Sigmoid colon (tissue), 6 donors: ENCODE measurements at regions not wholly inside any gene's neighbourhood (a gene's known extent, or its start where the extent isn't known, plus 50 kb on each side); places are given as distances from the start of the nearest gene placed in this dataset.

Experiments
- DNase-seq: peaks from one replicate; pipeline ENCODE4 v3.0.0-alpha.2; 2019
- H3K27ac ChIP-seq, 4 donors: fragments of 200-600 bp; sonication (generic); one replicate each; pipeline ENCODE4 v1.5.1; 2016 to 2019; ENCODE audit warnings: mild to moderate bottlenecking in 1 of 4
- H3K27me3 ChIP-seq, 3 donors: fragments of 200-600 bp; sonication (generic); one replicate each; pipeline ENCODE4 v1.5.1; 2019; ENCODE audit warnings: mild to moderate bottlenecking in 1 of 3
- H3K36me3 ChIP-seq, 4 donors: fragments of 200-600 bp; sonication (generic); one replicate each; pipeline ENCODE4 v1.5.1; 2016 to 2019
- H3K4me1 ChIP-seq, 4 donors: fragments of 200-600 bp; sonication (generic); one replicate each; pipeline ENCODE4 v1.5.1; 2017 to 2019
- H3K4me3 ChIP-seq, 4 donors: fragments of 200-600 bp; sonication (generic); one replicate each; pipeline ENCODE4 v1.5.1; 2017 to 2019; ENCODE audit warnings: mild to moderate bottlenecking in 2 of 4, moderate library complexity in 1 of 4
- H3K9me3 ChIP-seq, 4 donors: fragments of 200-600 bp in 3 of 4; sonication (generic) in 3 of 4; one replicate each; pipeline versions ENCODE4 v1.5.1 to v1.6.1; 2013 to 2019
- EP300 ChIP-seq, 4 donors: sonication (generic); formaldehyde crosslinking; IDR thresholded peaks; one replicate each; pipeline ENCODE4 v1.6.1; 2017; ENCODE audit warnings: antibody characterized with exemption in 4 of 4
- POLR2A ChIP-seq, 2 donors: fragments of 450-650 bp; IDR thresholded peaks; one replicate each; pipeline ENCODE4 v1.6.1; 2016; ENCODE audit warnings: antibody characterized with exemption in 2 of 2, mild to moderate bottlenecking in 2 of 2, moderate library complexity in 2 of 2
- POLR2AphosphoS5 ChIP-seq, 4 donors: sonication (generic); formaldehyde crosslinking; IDR thresholded peaks; one replicate each; pipeline ENCODE4 v1.6.1; 2017; ENCODE audit warnings: antibody characterized with exemption in 4 of 4
- WGBS, 2 donors: extraction: QIAGEN DNeasy Blood & Tissue Kit; methylation state at CpG; one replicate each; pipeline ENCODE4 v1.1.7; 2013; 5-methylcytosine and 5-hydroxymethylcytosine counted together
- intact Hi-C: fragments of 100-400 bp; cut with DNase I; formaldehyde crosslinking; loops from one replicate; pipeline ENCODE4 v1.15.1; 2023
- TF ChIP-seq, protein P1 (sequence below), 4 experiments: fragments of 450-650 bp in 3 of 4; fragments of 200-600 bp in 1 of 4; IDR thresholded peaks; one replicate each; pipeline ENCODE4 v1.5.1; 2016 to 2019; ENCODE audit warnings: antibody characterized with exemption in 4 of 4, mild to moderate bottlenecking in 3 of 4, moderate library complexity in 2 of 4
- donor health status: healthy with polysubstance abuse.
- donor health status: healthy.

DNA sequence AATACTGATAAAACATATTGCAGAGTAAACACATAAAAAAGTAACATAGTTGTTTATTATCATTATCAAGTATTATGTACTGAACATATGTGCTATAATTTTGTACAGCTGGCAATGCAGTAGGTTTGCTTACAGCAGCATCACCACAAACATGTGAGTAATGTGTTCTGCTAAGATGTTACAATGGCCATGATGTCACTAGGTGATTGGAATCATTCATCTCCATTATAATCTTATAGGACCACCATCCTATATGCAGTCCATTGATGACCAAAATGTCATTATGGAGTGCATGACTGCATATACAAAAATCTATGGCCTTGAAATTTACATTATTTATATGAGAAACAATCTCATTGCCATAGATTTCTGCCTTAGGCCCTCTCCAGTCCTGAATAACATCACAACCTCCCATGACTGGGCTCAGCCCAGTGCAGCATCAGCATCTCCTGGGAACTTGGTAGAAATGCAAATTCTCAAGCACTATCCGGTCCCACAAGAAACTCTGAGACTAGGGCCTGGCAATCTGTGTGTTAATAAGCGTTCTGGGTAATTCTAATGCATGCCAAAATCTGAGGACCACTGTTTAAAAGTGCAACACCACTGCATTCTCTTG lies 352.0 kb upstream of the MARCKS start:
- 94 to 98% methylated on average over 2 of the region's 2 CpGs for WGBS, 2 donors
- Histone ChIP-seq H3K9me3 (no peaks in the 10 kb centered on the region), H3K36me3 (no peaks in the 10 kb centered on the region), H3K27ac (no peak overlapping the region), H3K4me1 (no peaks in the 10 kb centered on the region), H3K27me3 (no peaks in the 10 kb centered on the region), H3K4me3 (no peak overlapping the region)
- TF ChIP-seq POLR2A (IDR thresholded peaks at IDR 0.05), result no peak
- TF ChIP-seq EP300 (IDR thresholded peaks at IDR 0.05), result no peak
- TF ChIP-seq, protein P1, sequence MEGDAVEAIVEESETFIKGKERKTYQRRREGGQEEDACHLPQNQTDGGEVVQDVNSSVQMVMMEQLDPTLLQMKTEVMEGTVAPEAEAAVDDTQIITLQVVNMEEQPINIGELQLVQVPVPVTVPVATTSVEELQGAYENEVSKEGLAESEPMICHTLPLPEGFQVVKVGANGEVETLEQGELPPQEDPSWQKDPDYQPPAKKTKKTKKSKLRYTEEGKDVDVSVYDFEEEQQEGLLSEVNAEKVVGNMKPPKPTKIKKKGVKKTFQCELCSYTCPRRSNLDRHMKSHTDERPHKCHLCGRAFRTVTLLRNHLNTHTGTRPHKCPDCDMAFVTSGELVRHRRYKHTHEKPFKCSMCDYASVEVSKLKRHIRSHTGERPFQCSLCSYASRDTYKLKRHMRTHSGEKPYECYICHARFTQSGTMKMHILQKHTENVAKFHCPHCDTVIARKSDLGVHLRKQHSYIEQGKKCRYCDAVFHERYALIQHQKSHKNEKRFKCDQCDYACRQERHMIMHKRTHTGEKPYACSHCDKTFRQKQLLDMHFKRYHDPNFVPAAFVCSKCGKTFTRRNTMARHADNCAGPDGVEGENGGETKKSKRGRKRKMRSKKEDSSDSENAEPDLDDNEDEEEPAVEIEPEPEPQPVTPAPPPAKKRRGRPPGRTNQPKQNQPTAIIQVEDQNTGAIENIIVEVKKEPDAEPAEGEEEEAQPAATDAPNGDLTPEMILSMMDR (IDR thresholded peaks at IDR 0.05), result no peak
- no peak for TF ChIP-seq POLR2AphosphoS5 (IDR thresholded peaks at IDR 0.05)
- DNase-seq, result no peak
- intact Hi-C loops, result no loop called here

DNA sequence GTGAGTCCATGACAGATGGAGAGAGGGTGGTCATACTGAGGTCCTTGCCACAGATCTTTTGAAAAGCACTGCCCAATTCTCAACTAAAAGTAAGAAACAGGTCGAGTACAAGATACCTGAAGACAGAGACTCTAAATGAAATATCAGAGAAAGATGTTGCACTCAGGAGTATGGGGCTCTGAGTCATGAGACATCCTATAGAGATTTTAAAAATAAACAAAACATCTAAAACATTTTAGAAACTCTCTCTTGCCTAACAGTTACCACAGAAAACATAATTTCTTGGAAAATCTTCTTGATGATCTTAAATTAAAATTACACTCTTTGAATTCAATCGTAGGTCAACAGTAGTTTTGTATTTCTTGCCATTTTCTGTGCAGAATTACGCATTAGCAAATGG lies 348.9 kb upstream of the MARCKS start:
- Histone ChIP-seq H3K27me3 (no peaks in the 10 kb centered on the region), H3K27ac (no peak overlapping the region), H3K4me3 (no peak overlapping the region), H3K36me3 (no peaks in the 10 kb centered on the region), H3K4me1 (no peaks in the 10 kb centered on the region), H3K9me3 (no peaks in the 10 kb centered on the region)
- TF ChIP-seq EP300 (IDR thresholded peaks at IDR 0.05) (no peak), POLR2A (IDR thresholded peaks at IDR 0.05) (no peak), POLR2AphosphoS5 (IDR thresholded peaks at IDR 0.05) (no peak)
- TF ChIP-seq, protein P1 (IDR thresholded peaks at IDR 0.05), result no peak
- 84 to 86% methylated on average over 3 of the region's 3 CpGs for WGBS, 2 donors
- intact Hi-C loops, result no loop called here
- no peak for DNase-seq

DNA sequence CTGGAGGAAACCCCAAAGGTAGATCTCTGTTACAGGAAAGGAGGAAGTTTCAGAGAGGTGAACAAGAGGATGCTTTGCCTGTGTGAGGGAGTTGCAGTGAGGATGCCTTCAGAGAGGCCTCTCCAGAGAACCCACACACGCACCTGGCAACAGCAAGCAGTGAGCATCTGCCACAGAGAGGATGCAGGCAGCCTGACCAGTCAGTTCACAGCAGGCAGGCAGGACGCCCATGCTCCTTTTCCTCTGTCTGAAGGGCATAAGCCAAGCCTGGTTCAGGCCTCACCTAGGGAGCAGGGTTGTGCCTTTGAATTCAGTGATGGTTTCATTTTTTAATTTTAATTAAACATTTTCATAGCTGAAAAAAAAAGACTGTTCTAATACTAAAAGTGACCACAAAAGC lies 346.0 kb upstream of the MARCKS start:
- no peak overlapping the region for H3K4me3 ChIP-seq
- no peaks in the 10 kb centered on the region for H3K27me3 ChIP-seq
- no peak for TF ChIP-seq POLR2A (IDR thresholded peaks at IDR 0.05)
- TF ChIP-seq, protein P1 (IDR thresholded peaks at IDR 0.05), result no peak
- no peak overlapping the region for H3K27ac ChIP-seq
- no peaks in the 10 kb centered on the region for H3K4me1 ChIP-seq
- DNase-seq, result no peak
- H3K9me3 ChIP-seq, result no peaks in the 10 kb centered on the region
- no peaks in the 10 kb centered on the region for H3K36me3 ChIP-seq
- intact Hi-C loops, result no loop called here
- 91 to 92% methylated on average over 2 of the region's 2 CpGs for WGBS, 2 donors

DNA sequence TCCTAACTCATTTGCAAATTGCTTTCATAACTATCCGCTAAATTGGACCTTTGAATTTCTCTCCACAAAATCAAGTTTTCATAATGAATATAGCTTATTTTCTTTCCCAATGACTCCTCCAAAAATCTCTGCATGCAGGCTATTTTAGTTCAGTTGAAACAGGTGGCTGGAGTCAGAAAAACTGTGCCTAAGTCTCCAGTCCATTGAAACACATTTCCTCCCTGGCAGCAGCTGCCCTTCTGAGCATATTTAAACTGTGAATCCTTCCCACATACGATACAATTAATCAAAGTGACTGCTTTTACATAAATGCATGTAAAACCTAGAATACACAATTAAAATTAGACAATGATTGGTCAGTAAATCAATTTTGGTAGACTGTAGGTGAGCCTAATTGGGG lies 344.6 kb upstream of the MARCKS start:
- no peak for TF ChIP-seq POLR2A (IDR thresholded peaks at IDR 0.05)
- no peak for TF ChIP-seq POLR2AphosphoS5 (IDR thresholded peaks at IDR 0.05)
- no peak for TF ChIP-seq EP300 (IDR thresholded peaks at IDR 0.05)
- TF ChIP-seq, protein P1 (IDR thresholded peaks at IDR 0.05), result no peak
- no peaks in the 10 kb centered on the region for H3K27me3 ChIP-seq
- WGBS, 2 donors, result 91 to 93% methylated on average over 2 of the region's 2 CpGs
- H3K27ac ChIP-seq, result no peak overlapping the region
- DNase-seq, result no peak
- H3K9me3 ChIP-seq, result no peaks in the 10 kb centered on the region
- no peaks in the 10 kb centered on the region for H3K4me1 ChIP-seq
- no peaks in the 10 kb centered on the region for H3K36me3 ChIP-seq
- intact Hi-C loops, result no loop called here
- H3K4me3 ChIP-seq, result no peak overlapping the region

DNA sequence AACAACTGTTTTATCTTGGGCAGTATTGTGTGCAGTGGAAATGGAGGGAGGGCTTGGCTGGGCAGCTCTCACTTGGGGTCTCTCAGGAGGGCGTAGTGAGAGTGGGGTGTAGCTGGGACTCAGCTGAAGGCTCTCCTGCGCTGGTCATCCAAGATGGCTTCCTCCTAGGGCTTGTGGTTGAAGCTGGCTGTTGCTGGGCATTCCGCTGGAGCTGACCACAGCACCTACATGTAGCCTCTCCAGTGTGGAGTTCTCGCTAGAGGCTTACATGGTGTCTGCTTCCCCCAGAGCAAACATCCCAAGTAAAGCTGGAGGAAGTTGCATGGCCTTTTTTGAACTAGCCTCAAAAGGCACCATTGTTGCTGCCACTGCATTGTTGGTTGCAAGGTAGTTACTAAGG lies 344.1 kb upstream of the MARCKS start:
- intact Hi-C loops, result no loop called here
- Histone ChIP-seq H3K27ac (no peak overlapping the region), H3K9me3 (no peaks in the 10 kb centered on the region), H3K4me3 (no peak overlapping the region), H3K27me3 (no peaks in the 10 kb centered on the region), H3K36me3 (no peaks in the 10 kb centered on the region), H3K4me1 (no peaks in the 10 kb centered on the region)
- WGBS, 2 donors, result 97% methylated on average over 4 of the region's 4 CpGs
- no peak for TF ChIP-seq EP300 (IDR thresholded peaks at IDR 0.05)
- TF ChIP-seq, protein P1 (IDR thresholded peaks at IDR 0.05), result no peak
- no peak for TF ChIP-seq POLR2A (IDR thresholded peaks at IDR 0.05)
- TF ChIP-seq POLR2AphosphoS5 (IDR thresholded peaks at IDR 0.05), result no peak
- DNase-seq, result no peak
